Hematopoietic multipotent progenitor cell (in vitro differentiated cells): ENCODE measurements at regions not wholly inside any gene's neighbourhood (a gene's known extent, or its start where the extent isn't known, plus 50 kb on each side); places are given as distances from the start of the nearest gene placed in this dataset.

Experiments
- DNase-seq, 3 donors: peaks; one replicate each; pipeline ENCODE4 v3.0.0-alpha.2; 2011 to 2015; ENCODE audit warnings: low read depth in 2 of 3, low spot score in 2 of 3

- DNase-seq: no peak
These were observed 363.7 kb downstream of the BMPER start for GRCh38 chr7:34269084-34269483.

GRCh38 chr7:34275624-34276023 lies 370.3 kb downstream of the BMPER start:
- DNase-seq: no peak

- DNase-seq: no peak
These were observed 371.9 kb downstream of the BMPER start for GRCh38 chr7:34277016-34277802.

- no peak for DNase-seq
These were observed 372.5 kb downstream of the BMPER start for GRCh38 chr7:34277803-34278199.

GRCh38 chr7:34281260-34281659 lies 375.9 kb downstream of the BMPER start:
- DNase-seq: no peak

- DNase-seq: no peak
These were observed 375.7 kb upstream of the NPSR1 start for GRCh38 chr7:34282271-34282670.

- no peak for DNase-seq
These were observed 361.4 kb upstream of the NPSR1 start for GRCh38 chr7:34296663-34297062.

GRCh38 chr7:34298492-34299013 lies 359.5 kb upstream of the NPSR1 start:
- no peak for DNase-seq

- no peak for DNase-seq
These were observed 359.0 kb upstream of the NPSR1 start for GRCh38 chr7:34299066-34299465.

- no peak for DNase-seq
These were observed 350.5 kb upstream of the NPSR1 start for GRCh38 chr7:34307540-34307939.

GRCh38 chr7:34308595-34308994 lies 349.4 kb upstream of the NPSR1 start:
- DNase-seq: no peak

GRCh38 chr7:34309116-34309515 lies 348.9 kb upstream of the NPSR1 start:
- DNase-seq: no peak

GRCh38 chr7:34309584-34309983 lies 348.4 kb upstream of the NPSR1 start:
- no peak for DNase-seq

- no peak for DNase-seq
These were observed 346.4 kb upstream of the NPSR1 start for GRCh38 chr7:34311591-34311990.

GRCh38 chr7:34312624-34313023 lies 345.4 kb upstream of the NPSR1 start:
- no peak for DNase-seq

GRCh38 chr7:34313289-34313688 lies 344.7 kb upstream of the NPSR1 start:
- no peak for DNase-seq

GRCh38 chr7:34315032-34315431 lies 343.0 kb upstream of the NPSR1 start:
- no peak for DNase-seq

- DNase-seq: no peak
These were observed 341.0 kb upstream of the NPSR1 start for GRCh38 chr7:34317039-34317438.

GRCh38 chr7:34320412-34320811 lies 337.6 kb upstream of the NPSR1 start:
- DNase-seq: no peak

GRCh38 chr7:34320926-34321661 lies 336.9 kb upstream of the NPSR1 start:
- DNase-seq: peak in 2 of 3 donors; percentile 37 to 68

- DNase-seq: no peak
These were observed 335.2 kb upstream of the NPSR1 start for GRCh38 chr7:34322841-34323240.

GRCh38 chr7:34327681-34328080 lies 330.3 kb upstream of the NPSR1 start:
- no peak for DNase-seq
